GM18507 (cell line): ENCODE measurements at regions not wholly inside any gene's neighbourhood (a gene's known extent, or its start where the extent isn't known, plus 50 kb on each side); places are given as distances from the start of the nearest gene placed in this dataset.

Experiments used
- DNase-seq: peaks from one replicate; pipeline ENCODE4 v3.0.0; 2011; ENCODE audit warnings: low read depth; ENCODE audit not compliant: insufficient read length; ENCODE audit errors: extremely low spot score
- FAIRE-seq: peaks from 2 replicates; lab custom pipeline; 2011; peaks lifted over from hg19 to GRCh38; lab: Jason Lieb, UNC

DNA sequence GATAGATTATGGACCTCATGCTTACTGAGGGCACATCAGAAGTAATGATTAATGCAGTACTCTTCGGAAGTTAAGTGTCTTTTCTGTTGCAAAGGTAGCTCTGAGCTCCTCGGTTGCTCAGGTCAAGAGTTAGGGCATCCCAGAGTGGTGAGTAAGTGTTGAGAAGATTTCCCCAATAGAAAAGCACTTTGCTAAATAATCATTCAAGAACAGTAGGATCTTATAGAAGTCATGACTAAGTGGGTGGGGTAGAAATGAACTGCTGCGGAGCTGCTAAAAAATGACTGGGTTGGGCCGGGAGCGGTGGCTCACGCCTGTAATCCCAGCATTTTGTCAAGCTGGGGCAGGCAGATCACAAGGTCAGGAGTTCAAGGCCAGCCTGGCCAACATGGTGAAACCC is 648.6 kb upstream of the CAMK1G start:
- FAIRE-seq (no peak), DNase-seq (no peak)

DNA sequence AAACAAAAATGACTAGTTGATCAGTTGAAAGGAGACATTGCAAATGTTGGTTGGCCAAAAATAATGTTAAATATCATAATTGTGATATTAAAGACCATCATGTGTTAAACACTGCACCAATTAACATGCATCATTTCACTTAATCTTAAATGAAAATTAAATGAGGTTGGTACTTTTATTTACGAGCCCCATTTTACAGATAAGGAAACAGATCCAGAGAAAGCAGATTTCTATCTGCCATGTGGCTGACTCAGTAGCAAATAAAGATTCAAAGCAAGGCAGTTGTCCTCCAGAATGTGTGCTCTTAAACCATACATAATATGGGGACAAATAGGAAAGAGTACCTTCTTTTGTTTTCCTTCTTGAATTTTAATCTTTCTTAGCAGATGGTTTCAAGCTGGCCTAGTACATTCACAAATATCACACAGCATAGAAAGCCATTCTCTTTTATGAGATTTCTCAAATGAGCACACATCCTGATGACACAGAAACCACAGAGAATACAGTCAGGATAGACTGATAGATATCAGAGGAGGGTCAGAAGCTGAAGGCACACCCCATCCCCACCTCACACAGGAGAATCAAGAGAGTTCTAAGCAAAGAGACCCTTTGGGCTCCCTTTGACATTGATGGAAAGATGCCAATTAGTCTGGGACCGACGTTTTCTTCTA is 647.9 kb upstream of the CAMK1G start:
- FAIRE-seq, result no peak
- no peak for DNase-seq

DNA sequence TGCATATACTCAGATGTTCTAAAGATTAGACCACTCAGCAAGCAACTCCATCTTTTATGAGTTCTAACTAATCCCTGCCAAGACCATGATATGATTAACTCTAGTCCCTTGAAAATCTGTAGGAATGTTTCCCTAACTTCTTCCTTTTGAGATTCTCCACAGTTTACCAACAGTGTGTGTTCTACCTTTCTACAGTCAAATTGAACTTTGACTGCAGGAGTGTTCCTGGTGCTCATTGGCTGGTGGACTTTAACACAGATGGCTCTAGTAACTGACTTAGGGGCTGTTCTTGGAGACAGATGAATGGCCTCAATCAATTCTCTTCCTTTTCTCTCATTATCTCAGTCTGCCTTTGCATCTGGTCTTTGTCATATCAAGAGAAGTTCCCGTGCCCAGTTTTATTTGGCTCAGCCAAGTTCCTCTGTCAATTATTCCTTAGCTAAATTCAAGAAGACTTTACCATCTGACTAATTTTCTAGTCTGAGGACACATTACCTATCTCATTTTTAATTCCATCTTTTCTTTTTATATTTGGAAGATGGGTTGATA is 643.9 kb upstream of the CAMK1G start:
- FAIRE-seq (no peak), DNase-seq (no peak)

DNA sequence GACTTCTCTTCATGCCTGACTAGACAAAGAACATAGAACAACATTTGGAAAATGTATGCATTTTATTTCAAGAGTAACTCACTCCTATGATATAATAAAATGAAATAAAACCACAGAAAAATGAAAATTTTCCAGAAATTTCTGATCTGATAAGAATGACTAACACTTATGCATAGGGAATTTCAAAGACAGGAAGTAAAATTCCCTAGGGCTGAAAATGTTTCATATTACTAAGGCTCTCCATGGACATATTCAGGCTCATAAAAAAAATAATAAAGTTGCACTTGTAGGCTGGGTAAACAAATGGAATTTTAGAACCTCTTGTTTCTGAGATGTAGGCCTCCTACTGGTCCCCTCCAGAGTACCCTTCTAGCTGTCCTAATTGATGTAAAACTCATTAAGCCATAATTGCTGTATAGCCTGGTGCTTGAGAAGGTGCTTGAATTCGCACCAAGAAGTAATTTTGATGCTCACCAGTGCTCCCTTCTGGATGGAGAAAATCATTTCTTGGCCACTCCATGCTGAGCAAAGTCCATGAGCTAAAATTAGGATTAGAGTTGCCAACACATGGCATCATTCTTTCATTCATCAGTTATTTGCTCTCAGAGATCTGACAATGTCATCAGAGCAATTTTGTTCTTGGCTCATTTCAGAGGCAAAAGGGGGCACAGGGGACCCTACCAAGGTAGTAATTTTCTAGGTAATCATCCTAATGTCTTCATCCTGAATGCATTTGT is 641.0 kb upstream of the CAMK1G start:
- no peak for DNase-seq
- FAIRE-seq, result no peak

DNA sequence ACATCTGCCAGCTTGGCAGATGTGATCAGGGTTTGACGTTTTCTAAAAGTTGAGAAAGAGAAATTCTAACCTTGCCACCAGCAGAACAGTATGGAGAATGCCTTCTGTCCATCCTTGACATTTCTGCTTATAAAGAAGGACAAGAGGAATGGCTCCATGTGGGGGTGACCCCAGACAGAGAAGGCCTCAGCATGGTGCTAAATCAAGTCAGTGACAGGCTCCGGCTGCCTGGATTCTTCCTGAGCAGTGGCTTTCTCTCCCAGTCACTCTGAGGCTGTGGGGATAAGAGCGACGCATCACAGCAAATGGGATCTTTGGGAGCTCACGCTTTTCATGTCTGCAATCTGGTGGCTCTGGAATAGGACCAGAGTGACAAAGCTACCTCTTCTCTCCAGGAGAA is 640.2 kb upstream of the CAMK1G start:
- no peak for DNase-seq

DNA sequence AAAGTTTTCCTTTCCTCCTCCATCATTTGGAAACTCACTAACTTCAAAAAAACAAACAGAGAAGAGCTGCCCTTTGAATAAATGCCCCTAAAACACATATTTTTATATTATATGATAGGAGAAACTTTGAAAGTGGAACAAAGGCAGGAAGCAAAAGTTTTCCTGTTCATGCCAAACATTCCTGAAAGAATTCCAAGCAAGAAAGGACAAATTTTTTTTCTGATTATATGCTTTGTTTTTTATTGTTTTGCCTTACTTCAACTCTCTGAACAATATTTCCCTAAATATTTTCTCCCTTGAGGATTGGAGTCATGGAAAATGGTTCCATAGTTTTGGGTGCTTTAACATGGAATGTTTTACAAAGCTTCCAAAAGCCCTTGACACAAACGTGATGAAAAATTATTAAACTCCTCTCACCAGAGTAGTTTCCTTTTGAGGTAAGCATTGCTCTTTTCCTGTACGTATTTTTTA is 638.5 kb upstream of the CAMK1G start:
- FAIRE-seq (no peak), DNase-seq (no peak)

More for the DNA sequence above, 640.2 kb upstream of the CAMK1G start:
- no peak for FAIRE-seq

DNA sequence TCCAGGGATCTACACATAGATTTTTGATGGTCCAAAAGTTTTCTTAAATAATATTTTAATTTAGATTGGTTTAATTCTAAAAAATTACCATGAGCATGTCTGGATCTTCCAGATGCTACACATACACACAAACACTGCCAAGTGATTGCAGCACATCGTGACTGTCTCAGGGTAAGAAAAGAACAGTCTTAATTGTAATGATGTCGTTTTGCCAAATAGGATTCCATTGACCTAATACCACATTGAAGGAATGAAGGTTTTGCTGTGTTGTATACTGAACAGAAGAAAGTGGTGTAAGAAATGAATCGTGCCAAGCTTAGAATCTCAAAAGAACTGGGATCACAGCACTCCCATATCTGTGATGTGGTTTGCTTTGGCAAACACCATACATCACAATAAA is 633.3 kb upstream of the CAMK1G start:
- DNase-seq, result no peak
- FAIRE-seq, result no peak

DNA sequence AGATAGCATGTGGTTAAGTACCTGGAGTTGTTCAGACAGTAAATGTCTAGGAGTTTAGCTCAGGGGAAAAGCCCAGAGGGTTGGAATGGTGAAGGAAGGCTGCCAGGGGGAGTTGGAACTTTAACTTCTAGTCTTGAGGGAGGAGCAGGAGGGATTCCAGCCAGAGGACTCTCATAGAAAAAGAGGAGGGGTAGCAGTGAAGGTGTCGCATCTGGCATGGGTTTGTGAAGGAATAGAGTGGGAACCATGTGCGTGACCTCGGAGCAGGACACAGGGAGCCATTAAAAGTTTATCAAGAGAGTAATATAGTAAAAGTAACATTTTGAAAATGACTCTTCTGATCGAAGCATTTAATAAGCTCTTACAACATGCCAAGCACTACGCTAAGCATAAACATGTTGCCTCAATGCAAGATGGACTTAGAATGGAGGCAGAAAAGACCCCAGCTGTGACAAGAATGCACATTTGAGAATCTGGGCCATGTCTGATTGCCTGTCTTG is 632.4 kb upstream of the CAMK1G start:
- FAIRE-seq (no peak), DNase-seq (no peak)

DNA sequence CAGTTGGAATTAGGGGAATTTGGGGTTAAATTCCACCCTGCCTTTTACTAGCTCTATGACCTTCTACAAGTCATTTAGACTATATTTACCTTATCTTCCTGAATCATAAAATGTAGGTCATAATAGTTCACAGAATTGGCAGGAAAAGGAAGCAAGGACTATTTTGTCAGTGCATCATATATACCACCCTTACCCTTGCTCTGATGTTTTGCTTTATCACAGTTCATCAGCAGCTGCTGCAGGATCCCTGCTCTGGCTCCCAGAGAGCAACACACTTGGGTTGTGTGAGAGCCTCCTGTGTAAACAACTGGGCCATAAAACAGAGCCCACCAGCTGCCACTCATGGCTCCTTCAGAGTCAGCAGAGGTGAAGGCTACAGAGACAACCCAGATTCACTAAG is 631.6 kb upstream of the CAMK1G start:
- no peak for DNase-seq
- FAIRE-seq, result no peak

DNA sequence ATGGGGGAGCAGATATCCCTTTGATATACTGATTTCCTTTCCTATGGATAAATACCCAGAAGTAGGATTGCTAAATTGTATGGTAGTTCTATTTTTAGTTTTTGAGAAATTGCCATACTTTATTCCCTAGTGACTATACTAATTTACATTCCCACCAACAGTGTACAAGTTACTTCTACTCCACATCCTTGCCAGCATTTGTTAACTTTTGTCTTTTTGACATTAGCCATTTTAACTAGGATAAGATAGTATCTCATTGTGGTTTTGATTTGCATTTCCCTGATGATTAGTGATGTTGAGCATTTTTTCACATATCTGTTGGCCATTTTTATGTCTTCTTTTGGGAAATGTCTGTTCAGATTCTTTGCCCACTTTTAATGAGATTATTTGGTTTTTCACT is 620.6 kb upstream of the CAMK1G start:
- FAIRE-seq, result no peak
- DNase-seq, result no peak

DNA sequence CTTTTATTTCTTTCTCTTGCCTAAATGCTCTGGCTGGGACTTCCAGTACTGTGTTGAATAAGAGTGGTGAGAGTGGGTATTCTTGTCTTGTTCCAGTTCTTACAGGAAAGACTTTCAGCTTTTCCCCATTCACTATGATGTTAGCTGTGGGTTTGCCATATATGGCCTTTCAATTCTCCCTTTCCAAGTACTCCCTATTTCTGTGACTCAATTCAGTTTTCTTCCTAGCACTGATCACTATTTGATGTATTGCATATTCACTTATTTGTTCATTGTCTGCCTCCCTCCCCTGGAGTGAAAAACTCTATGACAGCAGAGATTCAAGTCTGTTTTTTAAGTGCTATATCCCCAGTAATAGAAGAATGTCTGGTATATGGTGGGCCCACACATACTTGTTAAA is 618.2 kb upstream of the CAMK1G start:
- FAIRE-seq, result no peak
- DNase-seq, result no peak

DNA sequence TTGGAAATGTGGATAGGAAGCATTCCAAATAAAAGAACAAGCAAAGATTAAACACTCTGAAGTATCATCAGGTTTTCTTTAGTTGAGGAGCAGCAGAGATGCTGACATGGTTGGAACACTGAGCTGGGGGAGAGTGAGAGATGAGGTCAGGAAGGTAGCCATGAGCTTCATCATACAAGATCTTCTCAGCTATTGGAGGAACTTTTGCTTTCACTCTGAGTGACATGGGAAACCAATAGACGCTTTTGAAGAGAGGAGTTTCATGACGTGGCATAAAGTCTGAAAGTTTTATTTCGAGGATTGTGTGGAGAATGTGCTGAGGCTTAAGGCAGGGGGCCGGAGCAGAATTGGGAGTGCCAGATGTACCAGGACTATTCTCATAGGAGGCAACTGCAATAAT is 616.2 kb upstream of the CAMK1G start:
- no peak for FAIRE-seq

DNA sequence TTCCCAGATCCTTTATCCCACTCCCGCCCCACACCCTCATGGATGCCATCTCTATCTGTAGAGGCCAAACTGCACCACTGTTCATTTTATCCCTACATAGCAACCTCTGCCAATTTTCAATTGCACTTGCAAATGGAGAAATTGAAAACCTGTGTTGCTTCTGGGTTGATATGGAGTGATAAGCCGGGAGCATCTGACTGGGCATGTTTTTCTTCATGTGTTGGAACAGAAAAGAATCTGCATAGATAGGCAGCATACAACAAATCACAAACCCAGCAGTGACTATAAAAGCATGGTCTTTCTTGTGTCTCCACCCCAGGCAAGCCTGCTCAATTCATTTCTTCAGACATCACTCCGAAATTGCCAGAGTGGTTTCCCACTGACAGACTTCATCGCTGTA is 608.8 kb upstream of the CAMK1G start:
- FAIRE-seq (no peak), DNase-seq (no peak)

More for the DNA sequence above, 616.2 kb upstream of the CAMK1G start:
- DNase-seq, result no peak

DNA sequence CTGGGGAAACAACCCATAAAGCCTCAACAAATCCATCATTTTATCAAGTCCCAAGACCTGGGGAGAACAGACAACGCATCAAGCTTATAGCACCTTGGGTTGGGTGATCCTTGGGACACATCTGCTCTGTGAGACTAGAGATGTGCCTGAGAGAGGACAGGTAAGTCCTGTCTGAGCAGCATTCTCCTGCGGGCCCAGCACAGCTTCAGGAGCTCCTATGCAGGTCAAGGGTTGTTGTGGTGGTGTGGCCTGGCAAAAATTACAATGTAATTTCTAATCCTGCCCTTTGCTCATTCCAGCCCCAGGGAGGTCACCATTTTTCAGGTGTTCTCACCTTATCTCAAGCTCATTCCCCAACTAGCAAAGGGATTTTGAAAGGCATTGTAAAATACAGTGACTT is 608.1 kb upstream of the CAMK1G start:
- DNase-seq (no peak), FAIRE-seq (no peak)

DNA sequence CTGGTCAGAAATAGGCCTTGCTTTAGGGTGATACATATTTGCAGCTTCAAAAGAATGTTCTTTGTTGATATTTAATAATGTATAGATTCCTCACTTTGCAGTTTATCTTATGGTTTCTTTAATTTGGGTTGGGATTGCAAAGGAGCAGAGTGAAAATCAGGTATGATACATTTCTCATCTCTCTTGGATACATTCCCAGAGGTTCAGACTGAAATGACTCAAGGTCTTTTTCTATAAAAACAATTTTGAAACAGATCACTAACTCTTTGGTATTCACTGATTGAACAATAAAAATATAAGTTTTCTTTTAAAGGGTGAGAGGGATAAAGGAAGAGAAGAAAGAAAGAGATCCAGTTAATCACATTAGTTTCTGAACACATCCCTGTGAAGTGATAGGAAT is 606.5 kb upstream of the CAMK1G start:
- no peak for DNase-seq
- FAIRE-seq, result no peak

DNA sequence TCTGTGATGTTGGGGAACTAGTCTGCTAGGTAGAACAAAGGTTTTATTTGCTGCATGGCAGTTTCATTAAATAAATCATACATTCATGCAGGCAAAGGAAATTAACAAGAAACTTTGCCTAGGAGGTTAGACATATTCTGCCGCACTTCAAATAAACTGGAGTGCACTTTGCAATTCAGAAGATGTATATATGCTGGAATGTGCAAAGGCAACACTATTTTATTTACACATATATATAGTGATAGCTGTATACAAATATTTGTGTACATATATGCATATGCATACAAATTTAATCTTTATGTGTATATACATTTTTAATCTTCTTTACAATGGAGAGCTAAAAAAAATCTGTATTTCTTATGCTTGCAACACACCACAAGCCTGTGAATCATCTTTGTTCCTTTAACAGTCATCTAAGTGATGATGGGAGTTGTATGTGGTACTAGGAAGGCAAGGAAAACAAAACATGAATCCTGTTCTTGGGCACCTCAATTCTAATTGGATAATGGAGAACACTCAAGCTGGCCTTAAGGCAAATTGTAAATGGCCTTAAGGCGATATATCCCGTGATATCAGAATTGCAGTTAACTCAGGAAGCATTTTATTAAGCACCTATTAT is 605.8 kb upstream of the CAMK1G start:
- no peak for DNase-seq

DNA sequence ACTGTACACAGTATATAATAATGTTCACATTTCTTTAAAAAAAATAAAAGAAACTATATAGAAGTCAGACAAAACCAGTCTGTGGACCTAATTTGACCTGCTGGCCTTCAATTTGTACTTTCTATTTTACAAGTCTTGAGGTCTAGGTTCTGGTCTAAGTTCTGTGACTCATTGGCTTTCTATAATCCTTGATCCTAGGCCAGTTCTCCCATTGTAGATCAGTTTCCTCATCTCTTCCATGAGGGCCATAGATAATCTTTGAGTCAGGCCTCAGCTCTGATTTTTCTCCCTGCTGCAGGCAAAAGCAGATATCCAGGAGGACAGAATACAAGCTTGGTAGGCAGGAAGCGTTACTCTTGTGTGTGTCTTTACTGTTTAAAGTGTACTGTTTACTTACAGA is 603.7 kb upstream of the CAMK1G start:
- no peak for FAIRE-seq
- no peak for DNase-seq

More for the DNA sequence above, 605.8 kb upstream of the CAMK1G start:
- no peak for FAIRE-seq

DNA sequence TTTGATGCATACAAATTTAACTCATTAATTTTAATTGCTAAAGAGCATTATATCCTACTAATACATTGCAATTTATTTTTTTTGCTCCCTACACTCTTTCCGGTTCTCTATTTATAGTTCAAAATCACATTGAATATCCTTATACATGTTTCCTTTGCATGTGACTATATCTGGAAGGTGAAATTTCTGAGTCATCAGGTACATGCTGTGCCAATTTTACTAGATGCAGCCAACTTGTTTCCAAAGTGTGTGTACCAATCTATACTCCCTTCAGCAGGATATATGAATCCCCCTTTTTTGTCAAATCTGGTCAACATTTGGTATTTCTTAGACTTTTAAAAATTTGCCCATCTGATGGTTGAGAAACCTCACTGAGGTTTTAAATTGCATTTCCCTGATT is 602.9 kb upstream of the CAMK1G start:
- DNase-seq, result no peak
- no peak for FAIRE-seq

DNA sequence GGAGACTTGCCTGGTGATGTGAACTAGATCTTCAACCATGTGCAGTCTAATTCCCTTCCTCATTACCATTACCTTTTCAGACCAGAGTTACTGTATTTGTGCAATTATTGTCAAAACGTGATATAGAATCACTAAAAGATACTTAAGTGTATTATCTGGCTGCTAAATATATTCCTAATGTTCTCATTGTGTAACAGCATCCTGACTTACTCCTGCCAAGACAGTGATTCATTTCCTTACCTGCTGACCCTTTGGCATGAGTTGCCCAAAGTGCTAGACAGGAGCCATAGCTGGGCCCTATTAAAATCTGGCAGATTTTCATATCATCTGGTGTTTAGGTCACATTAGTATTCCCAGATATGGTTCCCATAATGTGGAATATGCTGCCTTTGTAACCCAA is 598.3 kb upstream of the CAMK1G start:
- no peak for DNase-seq
- no peak for FAIRE-seq

DNA sequence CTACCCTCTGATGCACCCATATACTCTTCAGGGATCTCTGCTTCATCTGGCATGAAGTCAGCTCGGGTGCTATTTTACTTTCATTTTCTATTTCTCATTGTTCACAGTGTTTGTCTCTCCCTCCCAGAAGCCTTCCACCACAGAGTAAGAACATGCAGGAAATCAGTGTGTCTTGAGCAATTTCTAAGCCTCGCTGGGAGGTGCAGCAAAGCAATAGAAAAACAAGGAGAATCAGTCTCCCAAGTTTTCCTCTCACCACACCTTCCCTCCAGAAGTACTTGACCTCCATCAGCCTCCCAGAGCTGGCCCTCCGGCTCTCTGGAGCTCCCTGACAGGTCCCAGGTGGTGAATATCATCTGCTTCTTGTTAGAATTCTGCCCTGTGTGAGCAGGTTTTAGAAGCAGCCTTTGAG is 594.7 kb upstream of the CAMK1G start:
- FAIRE-seq (peak; percentile 89), DNase-seq (peak; percentile 49)
